ENCODE measurements at regions not wholly inside any gene's neighbourhood (a gene's known extent, or its start where the extent isn't known, plus 50 kb on each side); places are given as distances from the start of the nearest gene placed in this dataset.

GRCh38 chr2:234828382-234829073, 123.3 kb upstream of the SH3BP4 start:
- H3K4me1 ChIP-seq, result peaks cover 0 to 11% (median 5%) of the 10 kb centered on the region in 4 donors
- no peak overlapping the region for H3K27ac ChIP-seq
- no peak for DNase-seq
- H3K36me3 ChIP-seq, result no peaks in the 10 kb centered on the region
- H3K9me3 ChIP-seq, result no peaks in the 10 kb centered on the region
- WGBS (ENCODE audit: insufficient coverage, low coverage, low lambda C conversion rate, missing lambda C conversion rate), result 89% methylated on average over 5 of the region's 10 CpGs
- TF ChIP-seq POLR2A (IDR thresholded peaks at IDR 0.05) (no peak), CTCF (IDR thresholded peaks at IDR 0.05) (no peak)
- intact Hi-C loops (cut with DNase I), result no loop called here
- H3K4me3 ChIP-seq, result no peak overlapping the region
- no peak for ATAC-seq
- H3K27me3 ChIP-seq, result no peaks in the 10 kb centered on the region

- Histone ChIP-seq H3K27me3 (no peaks in the 10 kb centered on the region), H3K4me3 (no peak overlapping the region), H3K36me3 (no peaks in the 10 kb centered on the region), H3K9me3 (no peaks in the 10 kb centered on the region), H3K27ac (no peak overlapping the region), H3K4me1 (peaks cover 0 to 15% (median 5%) of the 10 kb centered on the region in 4 donors)
- 84% methylated on average over 2 of the region's 2 CpGs for WGBS (ENCODE audit: insufficient coverage, low coverage, low lambda C conversion rate, missing lambda C conversion rate)
- DNase-seq (no peak), ATAC-seq (no peak)
- TF ChIP-seq POLR2A (IDR thresholded peaks at IDR 0.05), result no peak
- TF ChIP-seq CTCF (IDR thresholded peaks at IDR 0.05), result no peak
- intact Hi-C loops (cut with DNase I), result no loop called here
Observed at GRCh38 chr2:234827096-234827860, 124.5 kb upstream of the SH3BP4 start.

- Histone ChIP-seq H3K9me3 (no peaks in the 10 kb centered on the region), H3K36me3 (no peaks in the 10 kb centered on the region), H3K4me1 (peaks cover 0 to 15% (median 5%) of the 10 kb centered on the region in 4 donors), H3K4me3 (no peak overlapping the region), H3K27me3 (no peaks in the 10 kb centered on the region), H3K27ac (no peak overlapping the region)
- TF ChIP-seq POLR2A (IDR thresholded peaks at IDR 0.05) (no peak), CTCF (IDR thresholded peaks at IDR 0.05) (no peak)
- intact Hi-C loops (cut with DNase I), result no loop called here
- no peak for DNase-seq
- no peak for ATAC-seq
- 91% methylated on average over 5 of the region's 5 CpGs for WGBS (ENCODE audit: insufficient coverage, low coverage, low lambda C conversion rate, missing lambda C conversion rate)
Observed at GRCh38 chr2:234826681-234827080, 125.1 kb upstream of the SH3BP4 start.

- DNase-seq (no peak), ATAC-seq (no peak)
- no peak overlapping the region for H3K4me3 ChIP-seq
- H3K36me3 ChIP-seq, result no peaks in the 10 kb centered on the region
- no peaks in the 10 kb centered on the region for H3K9me3 ChIP-seq
- intact Hi-C loops (cut with DNase I), result no loop called here
- H3K27ac ChIP-seq, result no peak overlapping the region
- TF ChIP-seq CTCF (IDR thresholded peaks at IDR 0.05) (no peak), POLR2A (IDR thresholded peaks at IDR 0.05) (no peak)
- H3K4me1 ChIP-seq, result peaks cover 0 to 15% (median 5%) of the 10 kb centered on the region in 4 donors
- 93% methylated on average over 5 of the region's 5 CpGs for WGBS (ENCODE audit: insufficient coverage, low coverage, low lambda C conversion rate, missing lambda C conversion rate)
- no peaks in the 10 kb centered on the region for H3K27me3 ChIP-seq
Observed at GRCh38 chr2:234825616-234826015, 126.2 kb upstream of the SH3BP4 start.
